RCC 7860 (cell line): ENCODE measurements at regions not wholly inside any gene's neighbourhood (a gene's known extent, or its start where the extent isn't known, plus 50 kb on each side); places are given as distances from the start of the nearest gene placed in this dataset.
"Not testable (repeated sequence)": the region's sequence is repeated elsewhere in the genome, so short reads cannot be mapped to it uniquely, and the experiment has no call there.

ENCODE experiments used
- DNase-seq: peaks from one replicate; pipeline ENCODE4 v3.0.0-alpha.2; 2015; ENCODE audit warnings: low spot score
- FAIRE-seq: peaks from 2 replicates; lab custom pipeline; 2012; peaks lifted over from hg19 to GRCh38; lab: Jason Lieb, UNC

- DNase-seq (no peak), FAIRE-seq (no peak)
These were observed 96.2 kb upstream of the CPM start for GRCh38 chr12:69028941-69029729.

DNA sequence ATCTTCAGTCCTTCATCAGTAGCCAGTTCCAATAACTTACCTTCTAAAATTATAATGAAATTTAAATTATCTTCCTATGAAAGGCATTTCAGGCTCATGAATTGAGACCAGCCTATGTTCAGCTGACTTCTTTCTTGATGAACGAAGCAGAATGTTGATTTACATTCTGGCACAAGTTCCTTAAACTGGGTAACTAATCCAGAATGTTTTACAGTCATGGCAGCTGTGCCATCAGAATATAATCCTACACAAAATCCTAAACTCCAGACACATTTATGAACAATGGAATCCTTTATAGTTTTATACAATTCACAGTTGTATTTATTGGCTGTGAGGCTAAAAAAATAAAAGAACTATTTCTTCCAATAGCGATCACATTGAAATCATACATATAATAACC, 97.3 kb upstream of the CPM start:
- DNase-seq (no peak), FAIRE-seq (no peak)

DNA sequence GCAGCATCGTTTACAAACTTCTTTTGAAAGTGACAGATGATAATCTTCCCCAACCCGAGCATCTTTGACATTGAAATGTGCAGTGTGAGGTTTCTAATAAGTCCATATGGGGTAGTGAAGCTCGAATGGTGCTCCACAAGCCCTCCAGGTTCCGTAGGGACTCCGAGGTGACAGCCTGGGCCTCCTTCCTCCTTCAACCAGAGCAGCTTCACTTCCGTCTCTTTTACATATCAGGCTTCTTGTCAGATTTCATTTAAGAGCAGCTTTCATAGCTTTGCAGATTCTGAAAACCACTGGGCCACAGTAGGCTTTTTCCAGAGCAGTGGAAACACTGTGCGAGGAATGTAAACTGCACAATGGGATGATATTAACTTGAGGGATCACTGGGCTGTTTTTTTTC, 103.6 kb upstream of the CPM start:
- DNase-seq: no peak
- FAIRE-seq: no peak

GRCh38 chr12:69036999-69037398, 104.0 kb upstream of the CPM start:
- DNase-seq (no peak), FAIRE-seq (no peak)

DNA sequence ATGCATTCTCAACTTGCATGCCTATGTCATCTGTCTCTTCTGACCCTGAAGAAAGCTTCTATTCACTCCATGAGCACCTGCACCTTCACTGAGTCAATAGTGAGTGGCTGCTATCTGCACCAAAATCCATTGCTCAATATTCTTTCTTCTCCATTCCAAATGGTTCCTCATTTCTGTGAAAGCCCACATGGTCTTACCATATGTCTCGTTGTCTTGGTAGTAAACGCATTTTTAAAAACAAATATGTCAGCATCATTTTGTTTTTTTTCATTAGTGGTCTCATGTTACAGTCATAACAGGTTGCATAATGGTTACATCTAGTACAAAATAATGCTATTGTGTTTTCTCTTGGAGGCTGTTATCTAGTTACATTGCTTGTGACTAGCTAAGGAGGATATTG, 106.9 kb upstream of the CPM start:
- no peak for FAIRE-seq
- DNase-seq: no peak

- FAIRE-seq (no peak), DNase-seq (no peak)
These were observed 109.6 kb upstream of the CPM start for GRCh38 chr12:69042557-69042956.

- no peak for DNase-seq
- no peak for FAIRE-seq
These were observed 110.0 kb upstream of the CPM start for GRCh38 chr12:69042970-69043369.

- no peak for DNase-seq
- no peak for FAIRE-seq
These were observed 111.9 kb upstream of the CPM start for GRCh38 chr12:69044887-69045286.

GRCh38 chr12:69045430-69045829, 112.5 kb upstream of the CPM start:
- FAIRE-seq (no peak), DNase-seq (no peak)

DNA sequence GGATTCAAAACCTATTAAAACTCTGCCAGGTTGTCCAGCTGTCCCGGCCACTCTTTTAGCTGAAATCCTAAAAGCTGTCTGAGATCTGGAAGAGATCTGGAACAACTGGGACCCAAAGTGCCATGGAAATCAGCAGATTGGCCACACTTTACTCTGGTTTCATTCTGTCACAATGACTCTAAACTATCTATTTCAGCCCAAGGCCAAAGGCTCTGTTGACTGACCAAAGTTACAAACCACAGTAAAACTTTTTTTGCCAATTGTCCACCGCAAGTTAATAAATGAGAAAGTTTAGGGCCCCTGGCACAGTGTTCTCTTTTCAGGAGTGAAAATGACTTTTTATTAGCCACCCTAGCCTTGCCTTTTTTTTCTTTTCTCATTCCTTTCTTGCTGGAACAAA, 113.4 kb upstream of the CPM start:
- DNase-seq (peak; percentile 6), FAIRE-seq (peak; percentile 89)

GRCh38 chr12:69046920-69047319, 113.9 kb upstream of the CPM start:
- no peak for FAIRE-seq
- no peak for DNase-seq

DNA sequence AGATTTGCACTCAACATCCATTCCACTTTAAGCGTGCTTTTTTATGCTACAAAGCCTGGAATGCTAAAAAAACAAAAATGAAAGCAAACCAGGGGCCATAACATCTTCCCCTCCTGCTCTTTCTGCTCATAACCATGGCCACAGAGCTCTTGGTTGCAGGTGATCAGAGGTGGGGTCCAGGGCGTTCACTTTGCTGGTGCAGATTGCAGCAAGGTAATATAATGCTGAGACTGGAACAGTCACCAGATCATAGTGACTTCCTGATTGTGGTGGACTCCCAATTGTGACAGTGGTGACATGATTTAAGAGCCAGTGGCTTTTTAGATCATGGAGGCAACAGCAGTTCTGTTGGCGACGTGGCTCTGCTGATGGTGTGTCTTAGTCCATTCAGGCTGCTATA, 115.0 kb upstream of the CPM start:
- no peak for FAIRE-seq
- DNase-seq: no peak

DNA sequence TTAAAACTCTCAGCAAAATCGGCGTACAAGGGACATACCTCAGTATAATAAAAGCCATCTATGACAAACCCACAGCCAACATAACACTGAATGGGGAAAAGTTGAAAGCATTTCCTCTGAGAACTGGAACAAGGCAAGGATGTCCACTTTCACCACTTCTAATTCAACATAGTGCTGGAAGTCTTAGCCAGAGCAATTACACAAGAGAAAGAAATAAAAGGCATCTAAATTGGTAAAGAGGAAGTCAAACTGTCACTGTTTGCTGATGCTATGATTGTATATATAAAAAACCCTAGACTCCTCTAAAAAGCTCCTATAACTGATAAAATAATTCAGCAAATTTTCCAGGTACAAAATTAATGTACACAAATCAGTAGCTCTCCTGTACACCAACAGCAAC, 116.9 kb upstream of the CPM start:
- not testable (repeated sequence) for FAIRE-seq, DNase-seq

- peak; percentile 91 for FAIRE-seq
These were observed 119.8 kb upstream of the CPM start for GRCh38 chr12:69052613-69053408.

DNA sequence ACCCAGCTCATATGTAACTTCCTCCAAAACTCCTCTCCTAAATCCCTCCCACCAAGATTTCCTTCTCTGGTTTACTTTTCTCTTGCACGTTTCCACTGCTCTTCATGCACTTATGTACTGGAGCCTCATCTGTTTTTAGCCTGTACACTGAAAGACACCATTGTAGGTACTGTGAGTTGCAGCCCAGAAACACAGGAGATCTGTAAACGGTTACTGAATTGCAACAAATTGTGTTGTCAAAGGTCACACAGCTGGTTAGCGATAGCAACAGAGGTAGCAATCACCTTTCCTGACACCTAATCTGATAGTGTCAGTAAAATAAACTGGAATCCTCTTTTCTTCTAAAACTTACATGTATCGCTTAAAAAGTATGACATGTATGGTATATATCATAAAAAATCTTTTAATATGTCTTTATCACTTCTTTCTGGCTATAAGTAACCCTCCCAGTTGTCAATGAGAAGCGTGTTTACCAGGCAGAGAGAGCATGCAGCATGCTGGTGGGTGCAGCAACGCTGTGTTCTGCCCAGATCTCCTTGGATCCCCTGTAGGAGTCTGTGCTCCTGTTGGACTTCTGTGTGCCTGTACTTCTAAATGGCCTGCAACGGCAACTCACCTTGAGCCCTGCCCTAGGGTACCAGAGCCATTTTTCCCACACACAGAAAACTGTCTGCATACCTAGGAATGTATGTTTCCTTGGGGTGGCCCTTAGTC, 121.5 kb upstream of the CPM start:
- DNase-seq: no peak
- no peak for FAIRE-seq

More at GRCh38 chr12:69052613-69053408, 119.8 kb upstream of the CPM start:
- DNase-seq: peak; percentile 94

- FAIRE-seq (no peak), DNase-seq (no peak)
These were observed 122.3 kb upstream of the CPM start for GRCh38 chr12:69055280-69055679.

GRCh38 chr12:69055706-69056105, 122.7 kb upstream of the CPM start:
- DNase-seq (no peak), FAIRE-seq (no peak)

DNA sequence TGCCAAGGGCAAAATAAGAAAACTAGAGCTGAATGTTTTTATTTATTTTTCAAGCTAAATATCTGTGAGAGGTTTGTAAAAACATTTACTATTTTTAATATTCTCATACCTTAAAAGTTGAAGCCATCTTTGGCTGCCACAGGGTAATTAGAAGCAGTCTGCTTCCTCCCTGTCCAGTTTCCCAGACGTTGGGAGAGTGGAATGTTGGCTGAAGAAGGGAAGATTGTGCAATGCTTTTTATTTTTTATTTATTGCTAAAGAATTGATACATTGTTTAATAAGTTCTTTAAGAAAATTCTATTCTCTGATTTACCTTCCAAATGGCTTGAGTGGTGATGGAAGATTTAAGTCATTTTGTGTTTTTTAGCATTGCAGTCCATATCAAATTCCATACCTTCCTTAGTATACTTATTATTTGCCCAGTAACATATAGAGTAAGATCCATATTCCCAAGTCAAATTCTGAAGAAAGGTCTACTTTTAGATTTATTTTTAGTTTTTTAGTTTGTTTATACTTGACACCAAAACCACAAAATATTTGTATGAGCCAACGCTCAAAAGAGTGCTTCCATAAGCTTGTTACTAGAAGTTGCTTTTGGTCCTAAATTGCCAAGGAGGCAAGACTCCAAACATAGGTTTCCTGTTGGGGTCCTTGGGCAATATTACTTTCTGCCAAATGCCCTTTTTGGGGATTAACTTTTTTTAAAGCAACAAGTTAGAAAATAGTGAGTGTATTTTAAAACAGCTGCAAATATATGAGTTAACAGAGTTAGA, 124.0 kb upstream of the CPM start:
- no peak for FAIRE-seq
- no peak for DNase-seq

DNA sequence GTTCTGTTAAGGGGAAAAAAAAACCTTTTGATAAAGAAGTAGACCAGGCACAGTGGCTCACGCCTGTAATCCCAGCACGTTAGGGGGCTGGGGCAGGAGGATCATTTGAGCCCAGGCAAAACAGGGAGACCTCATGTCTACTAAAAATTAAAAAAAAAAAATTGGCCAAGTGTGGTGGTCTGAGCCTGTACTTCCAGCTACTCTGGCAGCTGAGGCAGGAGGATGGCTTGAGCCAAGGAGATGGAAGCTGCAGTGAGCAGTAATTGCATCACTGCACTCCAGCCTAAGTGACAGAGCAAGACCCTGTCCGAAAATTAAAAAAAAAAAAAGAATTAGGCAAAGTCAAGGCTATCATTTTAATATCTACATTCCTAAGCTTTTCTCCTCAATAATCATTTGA, 124.8 kb upstream of the CPM start:
- FAIRE-seq: no peak
- DNase-seq: no peak

- DNase-seq: peak; percentile 90
- peak; percentile 88 for FAIRE-seq
These were observed 126.8 kb upstream of the CPM start for GRCh38 chr12:69059465-69060457.
